NCI-H2196 (cell line): ENCODE measurements at regions not wholly inside any gene's neighbourhood (a gene's known extent, or its start where the extent isn't known, plus 50 kb on each side); places are given as distances from the start of the nearest gene placed in this dataset.

Experiments used
- DNase-seq: peaks from one replicate; lab custom pipeline; 2025; ENCODE audit not compliant: unreplicated experiment; lab: John Stamatoyannopoulos, UW

- peak; percentile 49 for DNase-seq
These were observed 51.1 kb upstream of the EED start for GRCh38 chr11:86193297-86194095.

- DNase-seq = peak; percentile 38
These were observed 51.9 kb upstream of the EED start for GRCh38 chr11:86192519-86193257.

GRCh38 chr11:86191874-86192273 is 52.7 kb upstream of the EED start:
- DNase-seq = no peak

GRCh38 chr11:86187027-86187426 is 57.5 kb upstream of the EED start:
- DNase-seq = no peak

GRCh38 chr11:86186386-86186785 is 58.2 kb upstream of the EED start:
- DNase-seq = no peak

- no peak for DNase-seq
These were observed 59.2 kb upstream of the EED start for GRCh38 chr11:86185381-86185750.

GRCh38 chr11:86184728-86185380 is 59.7 kb upstream of the EED start:
- DNase-seq = no peak

GRCh38 chr11:86183694-86184093 is 60.9 kb upstream of the EED start:
- no peak for DNase-seq

- no peak for DNase-seq
These were observed 61.5 kb upstream of the EED start for GRCh38 chr11:86182976-86183584.

- no peak for DNase-seq
These were observed 63.2 kb upstream of the EED start for GRCh38 chr11:86181379-86181778.

- no peak for DNase-seq
These were observed 63.7 kb upstream of the EED start for GRCh38 chr11:86180851-86181250.

GRCh38 chr11:86180423-86180822 is 64.1 kb upstream of the EED start:
- DNase-seq = no peak

- DNase-seq = no peak
These were observed 64.9 kb upstream of the EED start for GRCh38 chr11:86179646-86180064.

GRCh38 chr11:86177302-86177701 is 67.3 kb upstream of the EED start:
- DNase-seq = no peak

- DNase-seq = no peak
These were observed 68.2 kb upstream of the EED start for GRCh38 chr11:86176165-86176884.

- DNase-seq = no peak
These were observed 68.9 kb upstream of the EED start for GRCh38 chr11:86175626-86176025.

GRCh38 chr11:86175191-86175590 is 69.4 kb upstream of the EED start:
- DNase-seq = no peak

GRCh38 chr11:86174101-86175046 is 70.2 kb upstream of the EED start:
- peak; percentile 33 for DNase-seq

GRCh38 chr11:86172894-86173293 is 71.7 kb upstream of the EED start:
- DNase-seq = no peak

GRCh38 chr11:86171627-86172026 is 72.9 kb upstream of the EED start:
- no peak for DNase-seq
